Transverse colon (tissue), 4 donors: ENCODE measurements at regions not wholly inside any gene's neighbourhood (a gene's known extent, or its start where the extent isn't known, plus 50 kb on each side); places are given as distances from the start of the nearest gene placed in this dataset.

Experiments
- DNase-seq: peaks from one replicate; pipeline ENCODE4 v3.0.0-alpha.2; 2019
- H3K27ac ChIP-seq, 4 donors: fragments of 200-600 bp; sonication (generic); 2 replicates each; pipeline ENCODE4 v1.5.1; 2016 to 2018; ENCODE audit warnings: inconsistent platforms in 4 of 4
- H3K27me3 ChIP-seq: fragments of 200-600 bp; sonication (generic); 2 replicates; pipeline ENCODE4 v1.5.1; 2017; ENCODE audit warnings: inconsistent platforms
- H3K36me3 ChIP-seq, 4 donors: fragments of 200-600 bp; sonication (generic); 2 replicates each; pipeline ENCODE4 v1.5.1; 2017 to 2019; ENCODE audit warnings: inconsistent platforms in 4 of 4
- H3K4me1 ChIP-seq, 4 donors: fragments of 200-600 bp; sonication (generic); 2 replicates each; pipeline ENCODE4 v1.5.1; 2017 to 2020; ENCODE audit warnings: inconsistent platforms in 4 of 4
- H3K4me3 ChIP-seq, 4 donors: fragments of 200-600 bp; sonication (generic); 1 replicate in 1 of 4; 2 replicates in 3 of 4; pipeline versions ENCODE4 v1.5.1 to v1.6.1; 2017 to 2019; ENCODE audit warnings: inconsistent platforms in 4 of 4
- H3K9me3 ChIP-seq, 2 donors: fragments of 200-600 bp; sonication (generic); 2 replicates each; pipeline ENCODE4 v1.5.1; 2017 to 2019; ENCODE audit warnings: inconsistent platforms in 2 of 2
- CTCF ChIP-seq, 5 experiments: fragments of 200-600 bp in 3 of 5; fragments of 450-650 bp in 2 of 5; sonication (generic) in 3 of 5; IDR thresholded peaks; 1 replicate in 2 of 5; 2 replicates in 3 of 5; pipeline ENCODE4 v1.5.1; 2016 to 2017; ENCODE audit warnings: antibody characterized with exemption in 5 of 5, inconsistent platforms in 3 of 5, mild to moderate bottlenecking in 2 of 5, moderate library complexity in 1 of 5
- EP300 ChIP-seq: sonication (generic); formaldehyde crosslinking; IDR thresholded peaks from one replicate; pipeline ENCODE4 v1.6.1; 2017; ENCODE audit warnings: antibody characterized with exemption, low read depth
- POLR2A ChIP-seq: fragments of 450-650 bp; IDR thresholded peaks from one replicate; pipeline ENCODE4 v1.6.1; 2016; ENCODE audit warnings: antibody characterized with exemption, mild to moderate bottlenecking, moderate library complexity
- POLR2AphosphoS5 ChIP-seq, 3 donors: sonication (generic); formaldehyde crosslinking; IDR thresholded peaks; one replicate each; pipeline ENCODE4 v1.6.1; 2016; ENCODE audit warnings: antibody characterized with exemption in 3 of 3
- WGBS, 2 donors: methylation state at CpG; one replicate each; pipeline ENCODE4 v1.1.5; 2018; ENCODE audit warnings: low coverage in 1 of 2; 5-methylcytosine and 5-hydroxymethylcytosine counted together
- in situ Hi-C, 4 donors: fragments of 200-750 bp; cut with MboI; loops; one replicate each; pipeline versions ENCODE4 v1.15.0 to v1.15.1; 2017; ENCODE audit warnings: low sequenced_read_pairs in 3 of 4, low pct_ligation_motif_present in 1 of 4, low pct_unique_long_range_greater_than_20kb in 1 of 4
- intact Hi-C: fragments of 100-400 bp; cut with DNase I; formaldehyde crosslinking; loops from one replicate; pipeline ENCODE4 v1.15.1; 2023; ENCODE audit warnings: low total_unique reads

- TF ChIP-seq POLR2A (no peak), CTCF (IDR thresholded peaks at IDR 0.05) (no peak), POLR2AphosphoS5 (IDR thresholded peaks at IDR 0.05) (no peak), EP300 (no peak)
- in situ Hi-C loops: no loop called here
- whole genome bisulfite sequencing, 2 donors: 66 to 78% methylated on average over 4 of the region's 4 CpGs
Measured at GRCh38 chr5:110846398-110847001, 107.7 kb downstream of the SLC25A46 start.

GRCh38 chr5:110851357-110851756 is 112.5 kb downstream of the SLC25A46 start:
- Histone ChIP-seq H3K4me3 (no peak overlapping the region), H3K4me1 (no peaks in the 10 kb centered on the region), H3K27ac (no peak overlapping the region), H3K36me3 (no peaks in the 10 kb centered on the region), H3K9me3 (peaks cover 0 to 4% of the 10 kb centered on the region in 2 donors), H3K27me3 (no peaks in the 10 kb centered on the region)
- TF ChIP-seq POLR2AphosphoS5 (IDR thresholded peaks at IDR 0.05) (no peak), EP300 (no peak), POLR2A (no peak), CTCF (IDR thresholded peaks at IDR 0.05) (no peak)
- WGBS, 2 donors: 63 to 64% methylated on average over 1 of the region's 1 CpG
- in situ Hi-C loops: no loop called here
- intact Hi-C loops: no loop called here
- no peak for DNase-seq

More at GRCh38 chr5:110846398-110847001, 107.7 kb downstream of the SLC25A46 start:
- intact Hi-C loops: no loop called here
- H3K4me3 ChIP-seq: no peak overlapping the region
- no peak for DNase-seq
- H3K4me1 ChIP-seq: no peaks in the 10 kb centered on the region
- no peaks in the 10 kb centered on the region for H3K27me3 ChIP-seq
- H3K9me3 ChIP-seq: peaks cover 0 to 4% of the 10 kb centered on the region in 2 donors
- H3K36me3 ChIP-seq: no peaks in the 10 kb centered on the region
- H3K27ac ChIP-seq: no peak overlapping the region

GRCh38 chr5:110852053-110852452 is 113.2 kb downstream of the SLC25A46 start:
- no peaks in the 10 kb centered on the region for H3K27me3 ChIP-seq
- peaks cover 0 to 4% of the 10 kb centered on the region in 2 donors for H3K9me3 ChIP-seq
- in situ Hi-C loops: no loop called here
- no peaks in the 10 kb centered on the region for H3K36me3 ChIP-seq
- no peak for TF ChIP-seq POLR2A
- no peak for TF ChIP-seq CTCF (IDR thresholded peaks at IDR 0.05)
- no peak for TF ChIP-seq EP300
- no peak for TF ChIP-seq POLR2AphosphoS5 (IDR thresholded peaks at IDR 0.05)
- H3K27ac ChIP-seq: no peak overlapping the region
- DNase-seq: no peak
- no peaks in the 10 kb centered on the region for H3K4me1 ChIP-seq
- H3K4me3 ChIP-seq: no peak overlapping the region
- intact Hi-C loops: no loop called here

GRCh38 chr5:110852541-110852940 is 113.7 kb downstream of the SLC25A46 start:
- DNase-seq: no peak
- no peak overlapping the region for H3K27ac ChIP-seq
- H3K4me3 ChIP-seq: no peak overlapping the region
- no peaks in the 10 kb centered on the region for H3K4me1 ChIP-seq
- TF ChIP-seq CTCF (IDR thresholded peaks at IDR 0.05): no peak
- WGBS, 2 donors: 60 to 87% methylated on average over 1 of the region's 1 CpG
- H3K36me3 ChIP-seq: no peaks in the 10 kb centered on the region
- peaks cover 0 to 4% of the 10 kb centered on the region in 2 donors for H3K9me3 ChIP-seq
- no peaks in the 10 kb centered on the region for H3K27me3 ChIP-seq
- in situ Hi-C loops (no loop called here), intact Hi-C loops (no loop called here)
